ENCODE measurements at regions not wholly inside any gene's neighbourhood (a gene's known extent, or its start where the extent isn't known, plus 50 kb on each side); places are given as distances from the start of the nearest gene placed in this dataset.
A peak's percentile ranks its signal among the peaks of the same experiment; 100 is the strongest.

GRCh38 chr1:234997896-234998741, 130.5 kb downstream of the TOMM20 start:
- no peaks in the 10 kb centered on the region for H3K4me1 Mint-ChIP-seq (ENCODE audit: low read depth in 2 of 2)
- peaks cover 2% of the 10 kb centered on the region for H3K36me3 Mint-ChIP-seq (ENCODE audit: insufficient read depth)
- H3K27me3 Mint-ChIP-seq: no peaks in the 10 kb centered on the region
- no peak for ATAC-seq (replicated peaks)
- no peak overlapping the region for H3K4me3 Mint-ChIP-seq
- peak overlapping the region in 1 of 2 donors; percentile 15 for H3K27ac Mint-ChIP-seq
- H3K9me3 Mint-ChIP-seq: no peaks in the 10 kb centered on the region
- no peak for DNase-seq

DNA sequence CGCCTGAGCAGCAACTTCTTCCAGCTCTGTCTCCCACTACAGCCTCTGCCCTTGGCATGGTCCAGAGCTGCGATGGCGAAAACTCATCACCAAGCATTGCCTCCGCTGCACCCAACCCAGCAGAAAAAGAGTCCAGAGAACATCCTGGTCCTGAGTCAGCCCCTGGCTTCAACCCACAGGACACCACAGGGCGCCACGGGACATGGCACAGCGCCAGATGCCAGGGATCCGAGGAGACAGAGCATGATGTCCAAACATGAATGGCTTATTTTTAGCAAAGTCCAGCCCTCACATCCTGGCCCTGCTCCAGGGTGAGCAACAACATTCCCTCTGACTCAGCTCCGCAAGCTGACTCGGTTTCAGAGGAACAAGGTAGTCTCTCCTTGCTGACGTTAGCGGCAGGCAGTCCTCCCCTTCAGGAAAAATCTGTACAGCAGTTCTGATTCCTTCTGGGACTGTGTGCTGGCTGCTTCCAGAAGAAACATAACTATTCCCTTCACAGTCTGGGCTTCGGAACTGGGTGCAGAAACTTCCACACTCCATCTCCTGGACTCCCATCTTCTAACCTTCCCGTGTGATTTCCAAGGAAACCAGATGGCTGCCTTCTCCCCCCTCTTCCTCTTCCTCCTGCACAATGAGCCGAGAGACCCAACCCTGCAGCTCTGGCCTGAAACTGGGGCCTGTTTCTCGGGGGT, 131.3 kb downstream of the TOMM20 start:
- H3K4me1 Mint-ChIP-seq (ENCODE audit: low read depth in 2 of 2): no peaks in the 10 kb centered on the region
- peaks cover 2% of the 10 kb centered on the region for H3K36me3 Mint-ChIP-seq (ENCODE audit: insufficient read depth)
- DNase-seq (no peak), ATAC-seq (replicated peaks) (no peak)
- no peaks in the 10 kb centered on the region for H3K9me3 Mint-ChIP-seq
- H3K27me3 Mint-ChIP-seq: no peaks in the 10 kb centered on the region
- no peak overlapping the region for H3K27ac Mint-ChIP-seq
- no peak overlapping the region for H3K4me3 Mint-ChIP-seq

- no peak overlapping the region for H3K27ac Mint-ChIP-seq
- no peaks in the 10 kb centered on the region for H3K27me3 Mint-ChIP-seq
Observed at GRCh38 chr1:234996245-234996757, 132.3 kb downstream of the TOMM20 start.

DNA sequence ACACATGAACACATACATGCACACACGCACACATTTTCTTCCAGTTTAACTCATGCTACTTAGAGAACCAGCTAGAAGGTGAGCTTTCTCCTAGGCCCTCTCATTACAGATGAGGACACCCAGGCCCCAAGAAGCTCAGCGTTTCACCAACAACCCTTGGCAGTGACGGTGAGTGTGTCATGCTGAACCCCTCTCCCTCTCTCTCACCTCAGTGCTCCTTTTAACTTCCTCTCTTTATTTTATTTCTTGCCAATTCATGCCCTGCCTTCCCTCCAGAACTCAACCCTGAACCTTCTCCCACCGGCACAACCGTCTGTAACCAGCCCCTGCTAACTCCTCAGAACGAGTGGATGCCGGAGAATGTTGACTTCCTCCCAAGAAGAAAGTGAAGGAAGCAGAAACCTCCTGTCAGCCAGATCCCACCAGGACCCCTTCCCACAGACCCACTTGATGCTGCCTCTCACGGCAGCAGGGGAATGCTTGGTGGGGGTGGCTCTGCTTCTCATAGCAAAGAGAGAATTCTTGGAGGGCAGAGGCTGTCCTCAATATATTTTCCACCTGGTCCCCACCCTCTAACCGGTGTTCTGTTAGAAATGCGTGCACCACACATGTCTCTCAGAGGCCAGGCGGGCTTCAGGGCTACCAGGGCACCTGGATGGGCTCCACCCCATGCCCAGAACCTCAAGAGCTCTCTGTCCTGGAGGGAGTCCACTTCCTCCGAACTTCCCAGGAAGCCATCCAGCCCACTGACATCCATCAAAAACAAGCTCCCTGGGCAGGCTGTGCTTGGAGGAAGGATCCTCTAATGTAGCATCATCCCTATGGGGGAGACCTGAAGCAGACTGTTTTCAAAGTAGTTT, 134.0 kb downstream of the TOMM20 start:
- Mint-ChIP-seq H3K9me3 (no peaks in the 10 kb centered on the region), H3K36me3 (ENCODE audit: insufficient read depth) (no peaks in the 10 kb centered on the region), H3K4me1 (ENCODE audit: low read depth in 2 of 2) (peaks cover 0 to 4% of the 10 kb centered on the region in 2 donors), H3K27me3 (no peaks in the 10 kb centered on the region), H3K4me3 (no peak overlapping the region), H3K27ac (peak overlapping the region in 1 of 2 donors; percentile 18)
- ATAC-seq (replicated peaks) (no peak), DNase-seq (no peak)

More at GRCh38 chr1:234996245-234996757, 132.3 kb downstream of the TOMM20 start:
- ATAC-seq (replicated peaks) (no peak), DNase-seq (no peak)
- peaks cover 2% of the 10 kb centered on the region for H3K36me3 Mint-ChIP-seq (ENCODE audit: insufficient read depth)
- H3K4me1 Mint-ChIP-seq (ENCODE audit: low read depth in 2 of 2): no peaks in the 10 kb centered on the region
- no peaks in the 10 kb centered on the region for H3K9me3 Mint-ChIP-seq
- H3K4me3 Mint-ChIP-seq: no peak overlapping the region

- Mint-ChIP-seq H3K27me3 (no peaks in the 10 kb centered on the region), H3K36me3 (ENCODE audit: insufficient read depth) (no peaks in the 10 kb centered on the region), H3K4me1 (ENCODE audit: low read depth in 2 of 2) (peaks cover 5 to 9% of the 10 kb centered on the region in 2 donors), H3K27ac (no peak overlapping the region), H3K4me3 (no peak overlapping the region), H3K9me3 (no peaks in the 10 kb centered on the region)
- ATAC-seq (replicated peaks) (no peak), DNase-seq (no peak)
Observed at GRCh38 chr1:234992065-234992464, 136.6 kb downstream of the TOMM20 start.

DNA sequence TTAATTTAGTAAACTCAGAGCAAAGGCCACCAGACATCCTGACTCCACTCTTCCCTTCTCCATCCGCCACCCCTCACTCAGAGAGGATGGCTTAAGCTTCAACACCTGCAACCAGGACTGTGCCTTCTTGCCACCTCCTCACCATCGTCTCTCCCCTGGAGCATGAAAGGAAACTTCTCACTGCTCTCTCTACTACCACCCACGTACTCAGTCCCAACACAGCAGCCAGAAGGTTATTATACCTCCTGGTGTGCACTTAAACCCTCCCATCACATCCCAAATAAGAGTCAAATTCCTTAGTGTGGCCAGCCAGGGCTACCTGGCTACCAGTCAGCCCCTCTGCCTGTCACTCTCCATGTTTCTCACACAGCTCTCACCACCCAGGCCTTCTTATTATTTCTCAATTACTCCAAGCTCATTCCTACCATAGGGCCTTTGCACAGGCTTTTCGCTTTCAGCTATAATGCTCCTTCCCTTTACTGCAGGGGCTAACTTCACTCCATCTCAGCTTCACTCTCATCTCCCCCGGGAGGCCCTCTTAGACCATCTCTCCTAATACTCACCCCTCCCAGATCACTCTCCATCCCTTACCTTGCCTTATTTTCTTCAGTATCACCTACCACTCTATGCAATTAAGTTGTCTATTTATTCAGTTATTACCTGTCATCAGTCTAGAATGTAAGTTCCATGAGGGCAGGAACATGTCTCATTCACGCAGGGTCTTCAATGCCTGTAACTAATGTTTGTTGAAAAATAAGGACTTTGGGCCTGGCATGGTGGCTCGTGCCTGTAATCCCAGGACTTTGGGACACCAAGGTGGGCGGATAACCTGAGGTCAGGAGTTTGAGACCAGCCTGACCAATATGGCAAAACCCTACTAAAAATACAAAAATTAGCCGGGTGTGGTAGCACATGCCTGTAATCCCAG, 137.5 kb downstream of the TOMM20 start:
- H3K4me3 Mint-ChIP-seq: no peak overlapping the region
- ATAC-seq (replicated peaks) (no peak), DNase-seq (no peak)
- H3K36me3 Mint-ChIP-seq (ENCODE audit: insufficient read depth): no peaks in the 10 kb centered on the region
- H3K9me3 Mint-ChIP-seq: no peaks in the 10 kb centered on the region
- peaks cover 10 to 12% of the 10 kb centered on the region in 2 donors for H3K4me1 Mint-ChIP-seq (ENCODE audit: low read depth in 2 of 2)
- H3K27ac Mint-ChIP-seq: peak overlapping the region in 1 of 2 donors; percentile 19
- H3K27me3 Mint-ChIP-seq: no peaks in the 10 kb centered on the region

DNA sequence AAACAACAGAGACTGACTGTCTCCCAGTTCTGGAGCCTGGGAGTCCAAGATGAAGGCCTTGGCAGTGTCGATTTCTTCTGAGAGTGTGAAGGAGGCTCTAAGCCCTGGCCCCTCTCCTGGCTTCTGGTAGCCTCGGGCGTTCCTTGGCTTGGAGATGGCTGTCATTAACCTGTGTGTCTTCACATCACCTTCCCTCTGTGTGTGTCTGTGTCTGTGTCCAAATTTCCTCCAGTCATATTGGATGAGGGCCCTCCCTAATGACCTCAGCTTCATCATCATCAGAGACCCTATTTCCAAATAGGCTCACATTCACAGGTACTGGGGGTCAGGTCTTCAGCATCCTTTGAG, 138.3 kb downstream of the TOMM20 start:
- Mint-ChIP-seq H3K4me3 (no peak overlapping the region), H3K27me3 (no peaks in the 10 kb centered on the region), H3K9me3 (no peaks in the 10 kb centered on the region), H3K36me3 (ENCODE audit: insufficient read depth) (no peaks in the 10 kb centered on the region), H3K4me1 (ENCODE audit: low read depth in 2 of 2) (peaks cover 10 to 12% of the 10 kb centered on the region in 2 donors), H3K27ac (no peak overlapping the region)
- DNase-seq: no peak
- ATAC-seq (replicated peaks): no peak

GRCh38 chr1:234989479-234990327, 138.9 kb downstream of the TOMM20 start:
- Mint-ChIP-seq H3K27ac (no peak overlapping the region), H3K9me3 (no peaks in the 10 kb centered on the region), H3K27me3 (no peaks in the 10 kb centered on the region), H3K4me3 (no peak overlapping the region), H3K4me1 (ENCODE audit: low read depth in 2 of 2) (peaks cover 10 to 12% of the 10 kb centered on the region in 2 donors), H3K36me3 (ENCODE audit: insufficient read depth) (no peaks in the 10 kb centered on the region)
- no peak for DNase-seq
- no peak for ATAC-seq (replicated peaks)

GRCh38 chr1:234989019-234989418, 139.6 kb downstream of the TOMM20 start:
- no peaks in the 10 kb centered on the region for H3K36me3 Mint-ChIP-seq (ENCODE audit: insufficient read depth)
- H3K27ac Mint-ChIP-seq: peak overlapping the region in 1 of 2 donors; percentile 57
- no peak for DNase-seq
- peaks cover 10 to 16% of the 10 kb centered on the region in 2 donors for H3K4me1 Mint-ChIP-seq (ENCODE audit: low read depth in 2 of 2)
- H3K9me3 Mint-ChIP-seq: no peaks in the 10 kb centered on the region
- ATAC-seq (replicated peaks): no peak
- no peak overlapping the region for H3K4me3 Mint-ChIP-seq
- H3K27me3 Mint-ChIP-seq: no peaks in the 10 kb centered on the region

DNA sequence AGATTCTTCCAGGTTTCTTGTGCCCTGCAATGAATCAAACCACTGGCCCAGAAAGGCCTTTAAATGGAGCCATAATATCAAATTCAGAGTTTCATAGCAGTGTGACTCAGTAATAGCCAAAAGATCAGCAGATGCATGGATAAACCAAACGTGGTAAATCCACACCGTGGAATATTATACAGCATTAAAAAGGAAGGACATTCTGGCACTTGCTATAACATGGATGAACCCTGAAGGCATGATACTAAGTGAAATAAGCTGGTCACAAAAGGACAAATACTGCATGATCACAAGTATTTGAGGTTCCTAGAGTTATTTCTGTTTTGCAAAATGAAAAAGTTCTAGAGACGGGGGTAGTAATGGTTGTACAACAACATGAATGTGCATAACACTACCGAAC, 140.1 kb downstream of the TOMM20 start:
- H3K4me3 Mint-ChIP-seq: no peak overlapping the region
- no peaks in the 10 kb centered on the region for H3K27me3 Mint-ChIP-seq
- H3K9me3 Mint-ChIP-seq: no peaks in the 10 kb centered on the region
- DNase-seq: no peak
- peak overlapping the region in 1 of 2 donors; percentile 57 for H3K27ac Mint-ChIP-seq
- no peaks in the 10 kb centered on the region for H3K36me3 Mint-ChIP-seq (ENCODE audit: insufficient read depth)
- no peak for ATAC-seq (replicated peaks)
- H3K4me1 Mint-ChIP-seq (ENCODE audit: low read depth in 2 of 2): peaks cover 10 to 16% of the 10 kb centered on the region in 2 donors

DNA sequence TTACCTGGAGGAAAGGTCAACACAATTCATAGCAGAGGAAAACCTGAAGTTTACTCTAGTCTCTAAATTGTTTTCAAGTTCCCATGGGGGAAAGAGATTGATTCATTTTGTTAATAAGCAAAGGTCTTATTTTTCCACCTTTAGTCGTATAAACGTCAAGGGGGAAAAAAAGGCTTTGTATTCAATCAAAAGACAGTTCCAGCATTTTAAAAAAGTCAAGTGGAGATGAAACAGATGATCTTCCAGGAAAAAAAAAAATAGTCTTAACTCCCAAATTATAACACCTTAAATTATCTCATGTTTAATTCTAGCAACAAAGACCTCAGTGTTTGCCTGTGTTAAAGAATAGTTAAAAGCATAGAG, 140.5 kb downstream of the TOMM20 start:
- H3K36me3 Mint-ChIP-seq (ENCODE audit: insufficient read depth): no peaks in the 10 kb centered on the region
- no peak for ATAC-seq (replicated peaks)
- H3K4me1 Mint-ChIP-seq (ENCODE audit: low read depth in 2 of 2): peaks cover 10 to 16% of the 10 kb centered on the region in 2 donors
- no peak overlapping the region for H3K4me3 Mint-ChIP-seq
- no peak for DNase-seq
- H3K27ac Mint-ChIP-seq: no peak overlapping the region
- H3K27me3 Mint-ChIP-seq: no peaks in the 10 kb centered on the region
- no peaks in the 10 kb centered on the region for H3K9me3 Mint-ChIP-seq

Data from effector memory CD8-positive, alpha-beta T cell (primary cell).